GM19351 (cell line): ENCODE measurements at regions not wholly inside any gene's neighbourhood (a gene's known extent, or its start where the extent isn't known, plus 50 kb on each side); places are given as distances from the start of the nearest gene placed in this dataset.
"Not testable (repeated sequence)": the region's sequence is repeated elsewhere in the genome, so short reads cannot be mapped to it uniquely, and the experiment has no call there.

Experiments
- ATAC-seq: cut with Tn5 transposase; IDR thresholded peaks from one replicate; pipeline ENCODE4 v1.9.1; 2021; ENCODE audit warnings: mild to moderate bottlenecking, moderate library complexity; ENCODE audit not compliant: unreplicated experiment

GRCh38 chr13:84645196-84646012 is 763.1 kb upstream of the SLITRK1 start:
- no peak for ATAC-seq

GRCh38 chr13:84641491-84641890 is 759.2 kb upstream of the SLITRK1 start:
- no peak for ATAC-seq

GRCh38 chr13:84640691-84641090 is 758.4 kb upstream of the SLITRK1 start:
- no peak for ATAC-seq

- no peak for ATAC-seq
Measured at GRCh38 chr13:84630476-84630875, 748.2 kb upstream of the SLITRK1 start.

GRCh38 chr13:84616864-84617263 is 734.6 kb upstream of the SLITRK1 start:
- ATAC-seq, result no peak

- ATAC-seq, result no peak
Measured at GRCh38 chr13:84609716-84610115, 727.4 kb upstream of the SLITRK1 start.

GRCh38 chr13:84607261-84608013 is 725.2 kb upstream of the SLITRK1 start:
- ATAC-seq, result no peak

GRCh38 chr13:84606616-84607015 is 724.3 kb upstream of the SLITRK1 start:
- ATAC-seq, result no peak

GRCh38 chr13:84605927-84606326 is 723.7 kb upstream of the SLITRK1 start:
- no peak for ATAC-seq

GRCh38 chr13:84591444-84591843 is 709.2 kb upstream of the SLITRK1 start:
- ATAC-seq, result no peak

- no peak for ATAC-seq
Measured at GRCh38 chr13:84590663-84591062, 708.4 kb upstream of the SLITRK1 start.

- ATAC-seq, result no peak
Measured at GRCh38 chr13:84588023-84588422, 705.7 kb upstream of the SLITRK1 start.

- not testable (repeated sequence) for ATAC-seq
Measured at GRCh38 chr13:84579901-84580300, 697.6 kb upstream of the SLITRK1 start.

- ATAC-seq, result no peak
Measured at GRCh38 chr13:84574851-84575250, 692.6 kb upstream of the SLITRK1 start.

- no peak for ATAC-seq
Measured at GRCh38 chr13:84571264-84571663, 689.0 kb upstream of the SLITRK1 start.

- no peak for ATAC-seq
Measured at GRCh38 chr13:84570831-84571230, 688.6 kb upstream of the SLITRK1 start.

GRCh38 chr13:84569366-84569765 is 687.1 kb upstream of the SLITRK1 start:
- ATAC-seq, result no peak

GRCh38 chr13:84567848-84568247 is 685.6 kb upstream of the SLITRK1 start:
- no peak for ATAC-seq

- no peak for ATAC-seq
Measured at GRCh38 chr13:84566780-84567179, 684.5 kb upstream of the SLITRK1 start.

- ATAC-seq, result no peak
Measured at GRCh38 chr13:84563611-84564010, 681.3 kb upstream of the SLITRK1 start.

- no peak for ATAC-seq
Measured at GRCh38 chr13:84553227-84553626, 671.0 kb upstream of the SLITRK1 start.

- no peak for ATAC-seq
Measured at GRCh38 chr13:84543962-84544361, 661.7 kb upstream of the SLITRK1 start.
